ENCODE measurements at regions not wholly inside any gene's neighbourhood (a gene's known extent, or its start where the extent isn't known, plus 50 kb on each side); places are given as distances from the start of the nearest gene placed in this dataset.

GRCh38 chr2:172285010-172285621 is 142.3 kb upstream of the ITGA6 start:
- peak overlapping the region; percentile 41 for H3K4ac ChIP-seq (ENCODE audit: low read depth, low read length)
- no peak overlapping the region for H3K23ac ChIP-seq (ENCODE audit: low read length)
- H3K9me3 ChIP-seq (ENCODE audit: insufficient read depth, low read depth, low read length), result no peaks in the 10 kb centered on the region
- WGBS (ENCODE audit: extremely low coverage, insufficient coverage, insufficient read length), result no CpG with 5 or more reads among the region's 5 CpGs
- H3K79me2 ChIP-seq (ENCODE audit: control insufficient read depth, insufficient read depth, low read length, poor library complexity), result peaks cover 1% of the 10 kb centered on the region
- H3K27me3 ChIP-seq (ENCODE audit: insufficient read depth, low read length), result no peaks in the 10 kb centered on the region
- peaks cover 16 to 18% of the 10 kb centered on the region in 2 experiments for H3K4me1 ChIP-seq (ENCODE audit: control insufficient read depth in 1 of 2, insufficient read depth in 2 of 2, low read length in 2 of 2)
- H2AFZ ChIP-seq (ENCODE audit: insufficient read depth, low read length, poor library complexity), result peak overlapping the region; percentile 17
- H4K91ac ChIP-seq (ENCODE audit: low read depth, low read length), result no peak overlapping the region
- peak overlapping the region; percentile 51 for H3K14ac ChIP-seq (ENCODE audit: low read length)
- peak overlapping the region; percentile 42 for H2AK5ac ChIP-seq (ENCODE audit: low read length)
- H2BK5ac ChIP-seq (ENCODE audit: low read depth, low read length, poor library complexity), result peak overlapping the region; percentile 9
- H3K36me3 ChIP-seq (ENCODE audit: control insufficient read depth in 1 of 2, insufficient read depth in 2 of 2, low read length in 2 of 2), result no peaks in the 10 kb centered on the region
- peak overlapping the region; percentile 36 for H4K8ac ChIP-seq (ENCODE audit: low read depth, low read length)
- peaks cover 12% of the 10 kb centered on the region for H3K79me1 ChIP-seq (ENCODE audit: low read length)
- DNase-seq, result peak in 1 of 2 donors; percentile 4
- H3K4me2 ChIP-seq (ENCODE audit: low read length), result no peak overlapping the region
- H3K9ac ChIP-seq (ENCODE audit: low read length), result no peak overlapping the region
- peak overlapping the region; percentile 3 for H2BK12ac ChIP-seq (ENCODE audit: low read length)
- H3K4me3 ChIP-seq (ENCODE audit: low read depth, low read length), result no peak overlapping the region
- peak overlapping the region; percentile 43 for H3K27ac ChIP-seq (ENCODE audit: low read depth, low read length)
- no peak overlapping the region for H3K18ac ChIP-seq (ENCODE audit: low read length)
- H4K12ac ChIP-seq (ENCODE audit: low read depth, low read length), result no peak overlapping the region
- peak overlapping the region; percentile 44 for H2BK120ac ChIP-seq (ENCODE audit: insufficient read depth, low read length, poor library complexity)

- H3K79me1 ChIP-seq (ENCODE audit: low read length), result peaks cover 12% of the 10 kb centered on the region
- H2AK5ac ChIP-seq (ENCODE audit: low read length), result peak overlapping the region; percentile 84
- peak overlapping the region; percentile 54 for H3K14ac ChIP-seq (ENCODE audit: low read length)
- no peak overlapping the region for H4K12ac ChIP-seq (ENCODE audit: low read depth, low read length)
- H3K36me3 ChIP-seq (ENCODE audit: control insufficient read depth in 1 of 2, insufficient read depth in 2 of 2, low read length in 2 of 2), result no peaks in the 10 kb centered on the region
- no peak overlapping the region for H3K4me2 ChIP-seq (ENCODE audit: low read length)
- H3K23ac ChIP-seq (ENCODE audit: low read length), result no peak overlapping the region
- H3K79me2 ChIP-seq (ENCODE audit: control insufficient read depth, insufficient read depth, low read length, poor library complexity), result peaks cover 1% of the 10 kb centered on the region
- peak overlapping the region; percentile 51 for H2BK5ac ChIP-seq (ENCODE audit: low read depth, low read length, poor library complexity)
- DNase-seq, result no peak
- H3K18ac ChIP-seq (ENCODE audit: low read length), result no peak overlapping the region
- H3K4ac ChIP-seq (ENCODE audit: low read depth, low read length), result no peak overlapping the region
- H2BK12ac ChIP-seq (ENCODE audit: low read length), result peak overlapping the region; percentile 92
- no peak overlapping the region for H2AFZ ChIP-seq (ENCODE audit: insufficient read depth, low read length, poor library complexity)
- peak overlapping the region; percentile 52 for H4K91ac ChIP-seq (ENCODE audit: low read depth, low read length)
- peak overlapping the region; percentile 93 for H2BK120ac ChIP-seq (ENCODE audit: insufficient read depth, low read length, poor library complexity)
- H4K8ac ChIP-seq (ENCODE audit: low read depth, low read length), result peak overlapping the region; percentile 43
- no peak overlapping the region for H3K27ac ChIP-seq (ENCODE audit: low read depth, low read length)
- peaks cover 16 to 18% of the 10 kb centered on the region in 2 experiments for H3K4me1 ChIP-seq (ENCODE audit: control insufficient read depth in 1 of 2, insufficient read depth in 2 of 2, low read length in 2 of 2)
- WGBS (ENCODE audit: extremely low coverage, insufficient coverage, insufficient read length), result no CpG with 5 or more reads among the region's 9 CpGs
- H3K9me3 ChIP-seq (ENCODE audit: insufficient read depth, low read depth, low read length), result no peaks in the 10 kb centered on the region
- no peak overlapping the region for H3K9ac ChIP-seq (ENCODE audit: low read length)
- H3K4me3 ChIP-seq (ENCODE audit: low read depth, low read length), result no peak overlapping the region
- H3K27me3 ChIP-seq (ENCODE audit: insufficient read depth, low read length), result no peaks in the 10 kb centered on the region
These were observed 141.6 kb upstream of the ITGA6 start for GRCh38 chr2:172285760-172286159.

- Histone ChIP-seq H3K4me2 (ENCODE audit: low read length) (no peak overlapping the region), H3K4me1 (ENCODE audit: control insufficient read depth in 1 of 2, insufficient read depth in 2 of 2, low read length in 2 of 2) (peaks cover 16 to 18% of the 10 kb centered on the region in 2 experiments), H2BK12ac (ENCODE audit: low read length) (no peak overlapping the region), H3K79me1 (ENCODE audit: low read length) (peaks cover 12% of the 10 kb centered on the region), H2AK5ac (ENCODE audit: low read length) (no peak overlapping the region), H3K36me3 (ENCODE audit: control insufficient read depth in 1 of 2, insufficient read depth in 2 of 2, low read length in 2 of 2) (no peaks in the 10 kb centered on the region), H3K23ac (ENCODE audit: low read length) (no peak overlapping the region), H3K9ac (ENCODE audit: low read length) (no peak overlapping the region), H3K14ac (ENCODE audit: low read length) (no peak overlapping the region), H3K27ac (ENCODE audit: low read depth, low read length) (no peak overlapping the region), H2AFZ (ENCODE audit: insufficient read depth, low read length, poor library complexity) (no peak overlapping the region), H4K8ac (ENCODE audit: low read depth, low read length) (no peak overlapping the region), H3K79me2 (ENCODE audit: control insufficient read depth, insufficient read depth, low read length, poor library complexity) (peaks cover 1% of the 10 kb centered on the region), H3K4ac (ENCODE audit: low read depth, low read length) (no peak overlapping the region), H4K12ac (ENCODE audit: low read depth, low read length) (no peak overlapping the region), H3K9me3 (ENCODE audit: insufficient read depth, low read depth, low read length) (no peaks in the 10 kb centered on the region), H2BK5ac (ENCODE audit: low read depth, low read length, poor library complexity) (no peak overlapping the region), H2BK120ac (ENCODE audit: insufficient read depth, low read length, poor library complexity) (no peak overlapping the region), H3K27me3 (ENCODE audit: insufficient read depth, low read length) (no peaks in the 10 kb centered on the region), H4K91ac (ENCODE audit: low read depth, low read length) (no peak overlapping the region), H3K18ac (ENCODE audit: low read length) (no peak overlapping the region), H3K4me3 (ENCODE audit: low read depth, low read length) (no peak overlapping the region)
- no peak for DNase-seq
These were observed 140.2 kb upstream of the ITGA6 start for GRCh38 chr2:172287190-172287589.

- no peak overlapping the region for H3K4ac ChIP-seq (ENCODE audit: low read depth, low read length)
- no peaks in the 10 kb centered on the region for H3K36me3 ChIP-seq (ENCODE audit: control insufficient read depth in 1 of 2, insufficient read depth in 2 of 2, low read length in 2 of 2)
- no peak overlapping the region for H2AFZ ChIP-seq (ENCODE audit: insufficient read depth, low read length, poor library complexity)
- no peak overlapping the region for H3K9ac ChIP-seq (ENCODE audit: low read length)
- no peak for DNase-seq
- H3K4me2 ChIP-seq (ENCODE audit: low read length), result no peak overlapping the region
- no peak overlapping the region for H4K12ac ChIP-seq (ENCODE audit: low read depth, low read length)
- H3K4me1 ChIP-seq (ENCODE audit: control insufficient read depth in 1 of 2, insufficient read depth in 2 of 2, low read length in 2 of 2), result peaks cover 16 to 18% of the 10 kb centered on the region in 2 experiments
- no peak overlapping the region for H3K27ac ChIP-seq (ENCODE audit: low read depth, low read length)
- no peak overlapping the region for H4K91ac ChIP-seq (ENCODE audit: low read depth, low read length)
- no peaks in the 10 kb centered on the region for H3K27me3 ChIP-seq (ENCODE audit: insufficient read depth, low read length)
- no peak overlapping the region for H2BK120ac ChIP-seq (ENCODE audit: insufficient read depth, low read length, poor library complexity)
- H3K23ac ChIP-seq (ENCODE audit: low read length), result no peak overlapping the region
- H3K4me3 ChIP-seq (ENCODE audit: low read depth, low read length), result no peak overlapping the region
- peaks cover 12% of the 10 kb centered on the region for H3K79me1 ChIP-seq (ENCODE audit: low read length)
- H4K8ac ChIP-seq (ENCODE audit: low read depth, low read length), result no peak overlapping the region
- H3K9me3 ChIP-seq (ENCODE audit: insufficient read depth, low read depth, low read length), result no peaks in the 10 kb centered on the region
- H3K18ac ChIP-seq (ENCODE audit: low read length), result no peak overlapping the region
- no peak overlapping the region for H2BK12ac ChIP-seq (ENCODE audit: low read length)
- H2AK5ac ChIP-seq (ENCODE audit: low read length), result no peak overlapping the region
- H3K14ac ChIP-seq (ENCODE audit: low read length), result no peak overlapping the region
- WGBS (ENCODE audit: extremely low coverage, insufficient coverage, insufficient read length), result no CpG with 5 or more reads among the region's 6 CpGs
- H3K79me2 ChIP-seq (ENCODE audit: control insufficient read depth, insufficient read depth, low read length, poor library complexity), result no peaks in the 10 kb centered on the region
- H2BK5ac ChIP-seq (ENCODE audit: low read depth, low read length, poor library complexity), result no peak overlapping the region
These were observed 139.6 kb upstream of the ITGA6 start for GRCh38 chr2:172287605-172288315.
